HG02642 (cell line): ENCODE measurements at regions not wholly inside any gene's neighbourhood (a gene's known extent, or its start where the extent isn't known, plus 50 kb on each side); places are given as distances from the start of the nearest gene placed in this dataset.

Source experiments
- ATAC-seq: cut with Tn5 transposase; IDR thresholded peaks from one replicate; pipeline ENCODE4 v1.9.1; 2021; ENCODE audit warnings: mild to moderate bottlenecking; ENCODE audit not compliant: unreplicated experiment, poor library complexity

GRCh38 chr6:170102582-170103481 lies 188.0 kb downstream of the DLL1 start:
- ATAC-seq = no peak

GRCh38 chr6:170102038-170102437 lies 188.8 kb downstream of the DLL1 start:
- ATAC-seq = no peak

GRCh38 chr6:170101281-170102035 lies 189.4 kb downstream of the DLL1 start:
- ATAC-seq = no peak

GRCh38 chr6:170100046-170100445 lies 190.8 kb downstream of the DLL1 start:
- no peak for ATAC-seq

- no peak for ATAC-seq
These were observed 191.5 kb downstream of the DLL1 start for GRCh38 chr6:170099387-170099786.

- no peak for ATAC-seq
These were observed 192.3 kb downstream of the DLL1 start for GRCh38 chr6:170098428-170099170.

- no peak for ATAC-seq
These were observed 193.1 kb downstream of the DLL1 start for GRCh38 chr6:170097505-170098427.

GRCh38 chr6:170096803-170097504 lies 193.9 kb downstream of the DLL1 start:
- no peak for ATAC-seq

- ATAC-seq = no peak
These were observed 194.6 kb downstream of the DLL1 start for GRCh38 chr6:170096191-170096802.

- ATAC-seq = no peak
These were observed 195.5 kb downstream of the DLL1 start for GRCh38 chr6:170095273-170095981.

- ATAC-seq = no peak
These were observed 196.1 kb downstream of the DLL1 start for GRCh38 chr6:170094686-170095272.

GRCh38 chr6:170093658-170094596 lies 197.0 kb downstream of the DLL1 start:
- ATAC-seq = no peak

- ATAC-seq = no peak
These were observed 197.6 kb downstream of the DLL1 start for GRCh38 chr6:170093276-170093657.

- ATAC-seq = no peak
These were observed 198.1 kb downstream of the DLL1 start for GRCh38 chr6:170092826-170093225.

GRCh38 chr6:170091639-170092579 lies 199.0 kb downstream of the DLL1 start:
- ATAC-seq = no peak
